SK-N-SH (cell line): ENCODE measurements at regions not wholly inside any gene's neighbourhood (a gene's known extent, or its start where the extent isn't known, plus 50 kb on each side); places are given as distances from the start of the nearest gene placed in this dataset.

Source experiments
- CHD2 ChIP-seq: fragments of 150-350 bp; IDR thresholded peaks from 2 replicates; pipeline ENCODE4 v1.6.1; 2018; ENCODE audit warnings: low read length; ENCODE audit not compliant: partially characterized antibody
- CTCF ChIP-seq: fragments of 200-600 bp; sonication (generic); IDR thresholded peaks from 2 replicates; pipeline ENCODE4 v1.6.1; 2017; ENCODE audit warnings: antibody characterized with exemption, mild to moderate bottlenecking, moderate library complexity
- ELF1 ChIP-seq: IDR thresholded peaks from 2 replicates; pipeline ENCODE4 v1.4.0; 2012
- EP300 ChIP-seq, 2 experiments: IDR thresholded peaks; 2 replicates each; pipeline versions ENCODE4 v1.4.0 to v1.6.1; 2012; ENCODE audit warnings: borderline replicate concordance in 1 of 2, low read depth in 1 of 2, low read length in 1 of 2
- EZH2phosphoT487 ChIP-seq: fragments of 200-600 bp; sonication (generic); IDR thresholded peaks from 2 replicates; pipeline ENCODE4 v1.6.1; 2017; ENCODE audit warnings: low read depth, mixed run types, mild to moderate bottlenecking, antibody characterized with exemption, moderate library complexity, borderline replicate concordance
- FOXJ3 ChIP-seq: sonication (generic); formaldehyde crosslinking; IDR thresholded peaks from 2 replicates; pipeline ENCODE4 v1.5.1; 2020; ENCODE audit warnings: mild to moderate bottlenecking, missing genetic modification reagents
- JUND ChIP-seq: IDR thresholded peaks from 2 replicates; pipeline ENCODE4 v1.4.0; 2012
- MAX ChIP-seq: IDR thresholded peaks from 2 replicates; pipeline ENCODE4 v1.4.0; 2012; ENCODE audit warnings: low read depth
- POLR2AphosphoS5 ChIP-seq: IDR thresholded peaks from 2 replicates; pipeline ENCODE4 v1.6.1; 2012; ENCODE audit warnings: low read depth, low read length
- RAD21 ChIP-seq: IDR thresholded peaks from 2 replicates; pipeline ENCODE4 v1.6.1; 2012; ENCODE audit warnings: mild to moderate bottlenecking, low read length
- TEAD4 ChIP-seq: IDR thresholded peaks from 2 replicates; pipeline ENCODE4 v1.4.0; 2012; ENCODE audit warnings: mild to moderate bottlenecking, borderline replicate concordance; ENCODE audit not compliant: insufficient read depth
- USF2 ChIP-seq: fragments of 150-350 bp; IDR thresholded peaks from 2 replicates; pipeline ENCODE4 v1.6.1; 2017; ENCODE audit warnings: antibody characterized with exemption, low read length, low read depth, borderline replicate concordance
- TF ChIP-seq, protein P1 (sequence below): IDR thresholded peaks from 2 replicates; pipeline ENCODE4 v1.6.1; 2012; ENCODE audit warnings: mild to moderate bottlenecking, low read depth, low read length, moderate library complexity

DNA sequence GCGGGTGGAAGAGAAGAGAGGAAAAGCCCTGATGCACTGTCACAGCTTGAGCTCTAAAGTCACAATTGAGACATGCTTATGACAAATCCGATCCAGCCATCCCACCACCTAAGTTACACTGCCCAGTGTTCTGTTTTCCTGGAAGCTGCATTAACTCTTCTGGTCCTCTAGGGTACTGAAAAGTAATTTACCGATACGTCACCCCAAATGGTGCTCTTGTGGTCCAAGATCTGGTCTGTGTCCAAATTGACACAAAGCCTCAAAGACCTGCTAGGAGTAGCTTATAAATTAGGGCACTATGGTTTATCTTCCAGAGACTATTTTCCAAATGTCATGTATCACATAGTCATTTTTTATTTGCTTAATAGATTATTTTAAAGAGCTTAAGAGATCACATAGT lies 186.7 kb upstream of the ETAA1 start:
- TF ChIP-seq USF2 (no peak), CTCF (no peak), TEAD4 (no peak), MAX (no peak), RAD21 (no peak), EP300 (IDR thresholded peaks at IDR 0.05; ENCODE audit: borderline replicate concordance in 1 of 2, low read depth in 1 of 2, low read length in 1 of 2) (no peak), EZH2phosphoT487 (no peak), ELF1 (no peak), FOXJ3 (CRISPR knock-in tag) (no peak), CHD2 (no peak), JUND (no peak), POLR2AphosphoS5 (no peak)
- TF ChIP-seq, protein P1, sequence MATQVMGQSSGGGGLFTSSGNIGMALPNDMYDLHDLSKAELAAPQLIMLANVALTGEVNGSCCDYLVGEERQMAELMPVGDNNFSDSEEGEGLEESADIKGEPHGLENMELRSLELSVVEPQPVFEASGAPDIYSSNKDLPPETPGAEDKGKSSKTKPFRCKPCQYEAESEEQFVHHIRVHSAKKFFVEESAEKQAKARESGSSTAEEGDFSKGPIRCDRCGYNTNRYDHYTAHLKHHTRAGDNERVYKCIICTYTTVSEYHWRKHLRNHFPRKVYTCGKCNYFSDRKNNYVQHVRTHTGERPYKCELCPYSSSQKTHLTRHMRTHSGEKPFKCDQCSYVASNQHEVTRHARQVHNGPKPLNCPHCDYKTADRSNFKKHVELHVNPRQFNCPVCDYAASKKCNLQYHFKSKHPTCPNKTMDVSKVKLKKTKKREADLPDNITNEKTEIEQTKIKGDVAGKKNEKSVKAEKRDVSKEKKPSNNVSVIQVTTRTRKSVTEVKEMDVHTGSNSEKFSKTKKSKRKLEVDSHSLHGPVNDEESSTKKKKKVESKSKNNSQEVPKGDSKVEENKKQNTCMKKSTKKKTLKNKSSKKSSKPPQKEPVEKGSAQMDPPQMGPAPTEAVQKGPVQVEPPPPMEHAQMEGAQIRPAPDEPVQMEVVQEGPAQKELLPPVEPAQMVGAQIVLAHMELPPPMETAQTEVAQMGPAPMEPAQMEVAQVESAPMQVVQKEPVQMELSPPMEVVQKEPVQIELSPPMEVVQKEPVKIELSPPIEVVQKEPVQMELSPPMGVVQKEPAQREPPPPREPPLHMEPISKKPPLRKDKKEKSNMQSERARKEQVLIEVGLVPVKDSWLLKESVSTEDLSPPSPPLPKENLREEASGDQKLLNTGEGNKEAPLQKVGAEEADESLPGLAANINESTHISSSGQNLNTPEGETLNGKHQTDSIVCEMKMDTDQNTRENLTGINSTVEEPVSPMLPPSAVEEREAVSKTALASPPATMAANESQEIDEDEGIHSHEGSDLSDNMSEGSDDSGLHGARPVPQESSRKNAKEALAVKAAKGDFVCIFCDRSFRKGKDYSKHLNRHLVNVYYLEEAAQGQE = no peak
